Body of pancreas (tissue), 4 donors: ENCODE measurements at regions not wholly inside any gene's neighbourhood (a gene's known extent, or its start where the extent isn't known, plus 50 kb on each side); places are given as distances from the start of the nearest gene placed in this dataset.

Experiments
- POLR2A ChIP-seq, 3 donors: fragments of 450-650 bp; IDR thresholded peaks; one replicate each; pipeline ENCODE4 v1.6.1; 2016; ENCODE audit warnings: antibody characterized with exemption in 3 of 3, mild to moderate bottlenecking in 2 of 3
- TF ChIP-seq, protein P1 (sequence below), 7 experiments: fragments of 450-650 bp in 4 of 7; fragments of 200-600 bp in 3 of 7; sonication (generic) in 3 of 7; IDR thresholded peaks; one replicate each; pipeline ENCODE4 v1.5.1; 2016 to 2019; ENCODE audit warnings: antibody characterized with exemption in 7 of 7

DNA sequence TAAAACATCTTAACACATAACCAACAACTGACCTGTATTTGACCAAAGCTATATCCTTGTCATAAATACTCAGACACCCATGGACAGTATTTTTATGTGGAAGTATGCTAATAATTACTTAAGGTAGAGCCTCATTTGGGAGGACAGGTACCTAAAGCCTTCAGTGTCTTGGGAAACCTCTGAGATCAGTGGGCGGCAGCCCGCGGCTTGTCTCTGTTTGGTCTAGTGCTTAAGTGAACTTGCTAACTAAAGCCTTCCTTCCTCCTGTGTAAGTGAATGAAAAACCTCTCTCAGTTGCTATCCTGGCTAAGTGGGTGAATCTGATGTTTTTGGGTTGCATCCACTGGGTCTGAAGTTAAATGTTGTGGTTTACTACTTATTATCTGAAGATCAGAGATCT is 144.5 kb upstream of the AGR3 start:
- TF ChIP-seq, protein P1, sequence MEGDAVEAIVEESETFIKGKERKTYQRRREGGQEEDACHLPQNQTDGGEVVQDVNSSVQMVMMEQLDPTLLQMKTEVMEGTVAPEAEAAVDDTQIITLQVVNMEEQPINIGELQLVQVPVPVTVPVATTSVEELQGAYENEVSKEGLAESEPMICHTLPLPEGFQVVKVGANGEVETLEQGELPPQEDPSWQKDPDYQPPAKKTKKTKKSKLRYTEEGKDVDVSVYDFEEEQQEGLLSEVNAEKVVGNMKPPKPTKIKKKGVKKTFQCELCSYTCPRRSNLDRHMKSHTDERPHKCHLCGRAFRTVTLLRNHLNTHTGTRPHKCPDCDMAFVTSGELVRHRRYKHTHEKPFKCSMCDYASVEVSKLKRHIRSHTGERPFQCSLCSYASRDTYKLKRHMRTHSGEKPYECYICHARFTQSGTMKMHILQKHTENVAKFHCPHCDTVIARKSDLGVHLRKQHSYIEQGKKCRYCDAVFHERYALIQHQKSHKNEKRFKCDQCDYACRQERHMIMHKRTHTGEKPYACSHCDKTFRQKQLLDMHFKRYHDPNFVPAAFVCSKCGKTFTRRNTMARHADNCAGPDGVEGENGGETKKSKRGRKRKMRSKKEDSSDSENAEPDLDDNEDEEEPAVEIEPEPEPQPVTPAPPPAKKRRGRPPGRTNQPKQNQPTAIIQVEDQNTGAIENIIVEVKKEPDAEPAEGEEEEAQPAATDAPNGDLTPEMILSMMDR (IDR thresholded peaks at IDR 0.05), result no peak
- TF ChIP-seq POLR2A (IDR thresholded peaks at IDR 0.05), result no peak
